Left ventricle myocardium inferior (tissue), 1 donor: ENCODE measurements at regions not wholly inside any gene's neighbourhood (a gene's known extent, or its start where the extent isn't known, plus 50 kb on each side); places are given as distances from the start of the nearest gene placed in this dataset.
"Not testable (repeated sequence)": the region's sequence is repeated elsewhere in the genome, so short reads cannot be mapped to it uniquely, and the experiment has no call there.

ENCODE experiments used
- DNase-seq: peaks from one replicate; pipeline ENCODE4 v3.0.0-alpha.2; 2020
- H3K27ac ChIP-seq: fragments of 200-600 bp; replicated peaks from 2 replicates; pipeline ENCODE4 v1.8.0; 2021
- H3K27me3 ChIP-seq: fragments of 200-600 bp; 2 replicates; pipeline ENCODE4 v1.8.0; 2021; ENCODE audit warnings: low read depth
- H3K36me3 ChIP-seq: fragments of 200-600 bp; 2 replicates; pipeline ENCODE4 v1.8.0; 2021
- H3K4me1 ChIP-seq: fragments of 200-600 bp; 2 replicates; pipeline ENCODE4 v1.8.0; 2021
- H3K4me3 ChIP-seq: fragments of 200-600 bp; 2 replicates; pipeline ENCODE4 v1.8.0; 2021; ENCODE audit warnings: mild to moderate bottlenecking, moderate library complexity
- H3K9me3 ChIP-seq: fragments of 200-600 bp; replicated peaks from 2 replicates; pipeline ENCODE4 v1.8.0; 2021
- intact Hi-C: fragments of 100-400 bp; cut with micrococcal nuclease; formaldehyde crosslinking; loops from one replicate; pipeline ENCODE4 v1.11.0; 2022
- TF ChIP-seq, protein P1 (sequence below): fragments of 200-600 bp; IDR thresholded peaks from 2 replicates; pipeline ENCODE4 v1.8.0; 2021; ENCODE audit warnings: antibody characterized with exemption, mild to moderate bottlenecking, borderline replicate concordance
- donor health status: DM: no; HTN: yes; CAD: no; lungs with severe emphysema.

DNA sequence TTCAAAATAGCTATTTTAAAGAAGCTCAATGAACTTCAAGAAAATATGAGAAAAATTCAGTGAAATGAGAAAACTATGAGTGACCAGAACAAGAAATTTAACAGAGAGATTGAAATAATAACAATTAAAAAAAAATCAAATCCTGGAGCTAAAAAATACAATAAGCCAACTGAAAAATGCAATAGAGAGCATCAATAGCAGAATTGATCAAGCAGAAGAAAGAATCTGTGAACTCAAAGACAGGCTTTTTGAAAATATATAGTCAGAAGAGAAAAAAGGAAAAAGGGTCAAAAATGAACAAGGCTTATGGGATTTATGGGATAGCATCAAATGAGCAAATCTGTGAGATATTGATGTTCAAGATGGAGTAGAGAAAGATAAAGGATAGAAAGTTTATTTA is 133.0 kb downstream of the OTUD1 start:
- no peak for DNase-seq
- no peaks in the 10 kb centered on the region for H3K36me3 ChIP-seq
- H3K27ac ChIP-seq: no peak overlapping the region
- peaks cover 21% of the 10 kb centered on the region for H3K27me3 ChIP-seq
- H3K4me1 ChIP-seq: no peaks in the 10 kb centered on the region
- H3K9me3 ChIP-seq: peaks cover 41% of the 10 kb centered on the region
- intact Hi-C loops: no loop called here
- no peak overlapping the region for H3K4me3 ChIP-seq
- TF ChIP-seq, protein P1, sequence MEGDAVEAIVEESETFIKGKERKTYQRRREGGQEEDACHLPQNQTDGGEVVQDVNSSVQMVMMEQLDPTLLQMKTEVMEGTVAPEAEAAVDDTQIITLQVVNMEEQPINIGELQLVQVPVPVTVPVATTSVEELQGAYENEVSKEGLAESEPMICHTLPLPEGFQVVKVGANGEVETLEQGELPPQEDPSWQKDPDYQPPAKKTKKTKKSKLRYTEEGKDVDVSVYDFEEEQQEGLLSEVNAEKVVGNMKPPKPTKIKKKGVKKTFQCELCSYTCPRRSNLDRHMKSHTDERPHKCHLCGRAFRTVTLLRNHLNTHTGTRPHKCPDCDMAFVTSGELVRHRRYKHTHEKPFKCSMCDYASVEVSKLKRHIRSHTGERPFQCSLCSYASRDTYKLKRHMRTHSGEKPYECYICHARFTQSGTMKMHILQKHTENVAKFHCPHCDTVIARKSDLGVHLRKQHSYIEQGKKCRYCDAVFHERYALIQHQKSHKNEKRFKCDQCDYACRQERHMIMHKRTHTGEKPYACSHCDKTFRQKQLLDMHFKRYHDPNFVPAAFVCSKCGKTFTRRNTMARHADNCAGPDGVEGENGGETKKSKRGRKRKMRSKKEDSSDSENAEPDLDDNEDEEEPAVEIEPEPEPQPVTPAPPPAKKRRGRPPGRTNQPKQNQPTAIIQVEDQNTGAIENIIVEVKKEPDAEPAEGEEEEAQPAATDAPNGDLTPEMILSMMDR: no peak

DNA sequence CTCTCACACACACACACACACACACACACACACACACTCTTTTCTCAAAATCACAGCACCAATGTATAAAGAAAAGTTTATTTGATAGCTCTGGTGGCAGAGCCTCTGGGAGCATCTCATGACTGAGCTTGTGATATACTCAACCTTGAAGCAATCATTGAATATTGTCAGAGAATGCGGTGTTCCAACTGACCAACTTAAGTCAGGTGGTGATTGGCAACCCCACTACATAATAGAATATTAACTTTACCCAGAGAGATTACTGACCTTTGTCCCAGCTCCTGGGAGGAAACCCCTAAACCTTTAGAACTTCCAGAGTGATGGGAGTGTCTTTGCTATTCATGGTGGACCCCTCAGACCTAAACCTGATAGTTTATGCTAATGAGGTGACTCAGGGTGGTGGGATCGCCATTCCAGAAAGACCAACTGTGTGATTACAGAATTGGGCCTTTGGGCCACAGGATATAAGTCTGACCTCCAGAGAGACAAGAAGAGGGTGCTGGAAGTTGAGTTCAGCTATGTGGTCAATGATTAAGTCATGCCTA is 143.1 kb downstream of the OTUD1 start:
- no peaks in the 10 kb centered on the region for H3K9me3 ChIP-seq
- no peaks in the 10 kb centered on the region for H3K36me3 ChIP-seq
- DNase-seq: no peak
- TF ChIP-seq, protein P1: no peak
- intact Hi-C loops: no loop called here
- H3K27ac ChIP-seq: no peak overlapping the region
- H3K27me3 ChIP-seq: no peaks in the 10 kb centered on the region
- H3K4me3 ChIP-seq: no peak overlapping the region
- H3K4me1 ChIP-seq: no peaks in the 10 kb centered on the region

DNA sequence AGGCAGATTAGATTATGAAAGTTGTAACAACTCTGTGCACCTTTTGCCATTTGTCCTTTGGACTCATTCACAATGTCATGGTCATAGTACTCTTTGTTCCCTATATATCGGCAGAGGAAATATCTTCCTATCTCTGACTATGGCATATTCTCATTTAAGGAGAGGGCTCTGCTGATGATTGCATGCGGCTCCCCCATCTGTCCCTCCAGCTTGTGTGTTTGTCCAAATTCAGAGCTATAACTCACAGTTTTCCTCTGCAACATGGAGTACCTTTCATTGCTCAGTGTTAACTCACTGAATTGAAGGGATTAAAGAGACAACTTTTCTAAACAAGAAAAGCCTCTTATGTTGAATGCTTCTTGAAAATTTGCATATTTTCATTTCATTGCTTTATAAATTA is 145.5 kb downstream of the OTUD1 start:
- DNase-seq: no peak
- TF ChIP-seq, protein P1: no peak
- no peak overlapping the region for H3K27ac ChIP-seq

DNA sequence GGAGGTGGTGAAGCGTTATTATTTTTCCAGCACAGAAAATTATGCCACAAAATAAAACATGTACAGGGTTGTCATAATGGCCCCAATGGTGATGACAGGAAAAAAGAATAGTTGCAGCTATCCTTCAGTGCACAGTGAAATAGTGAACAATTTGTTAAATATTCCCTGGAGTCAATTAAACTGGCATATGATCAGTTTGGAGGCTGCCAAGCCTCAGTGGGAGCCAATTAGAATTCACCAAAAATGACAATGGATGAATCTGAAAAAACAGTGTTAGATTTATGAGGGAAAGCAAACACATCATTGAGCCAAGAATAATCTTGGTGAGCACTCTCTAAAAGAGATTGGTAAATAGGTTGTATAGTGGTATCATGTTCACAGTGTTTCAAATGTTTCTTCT is 146.3 kb downstream of the OTUD1 start:
- Histone ChIP-seq H3K4me1 (no peaks in the 10 kb centered on the region), H3K4me3 (no peak overlapping the region), H3K27ac (no peak overlapping the region), H3K27me3 (no peaks in the 10 kb centered on the region), H3K36me3 (no peaks in the 10 kb centered on the region), H3K9me3 (peaks cover 4% of the 10 kb centered on the region)
- TF ChIP-seq, protein P1: no peak
- intact Hi-C loops: no loop called here
- no peak for DNase-seq

More for the DNA sequence above, 145.5 kb downstream of the OTUD1 start:
- Histone ChIP-seq H3K36me3 (no peaks in the 10 kb centered on the region), H3K27me3 (no peaks in the 10 kb centered on the region), H3K4me1 (no peaks in the 10 kb centered on the region), H3K9me3 (peaks cover 4% of the 10 kb centered on the region), H3K4me3 (no peak overlapping the region)
- intact Hi-C loops: no loop called here

DNA sequence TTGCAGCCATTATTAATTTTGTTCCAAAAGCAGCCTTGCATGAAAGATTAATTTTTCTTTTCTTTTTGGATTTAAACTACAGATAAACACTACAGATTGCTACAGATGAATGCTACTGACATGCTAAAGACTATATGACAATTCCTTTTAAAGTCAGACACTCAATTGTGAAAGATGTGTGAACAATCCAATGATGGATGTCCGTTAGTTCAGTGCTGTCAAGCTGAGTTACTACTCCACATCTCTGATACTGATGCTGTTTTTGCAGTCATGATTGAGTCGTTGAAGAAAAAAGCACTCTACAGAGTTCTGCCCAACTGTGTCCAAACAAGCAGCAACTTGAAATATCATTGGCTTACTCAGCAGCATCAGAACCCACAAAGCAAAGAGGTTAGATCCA is 146.8 kb downstream of the OTUD1 start:
- Histone ChIP-seq H3K27ac (no peak overlapping the region), H3K4me1 (no peaks in the 10 kb centered on the region), H3K9me3 (peaks cover 4% of the 10 kb centered on the region), H3K27me3 (no peaks in the 10 kb centered on the region), H3K36me3 (no peaks in the 10 kb centered on the region), H3K4me3 (no peak overlapping the region)
- TF ChIP-seq, protein P1: no peak
- intact Hi-C loops: no loop called here
- DNase-seq: no peak

DNA sequence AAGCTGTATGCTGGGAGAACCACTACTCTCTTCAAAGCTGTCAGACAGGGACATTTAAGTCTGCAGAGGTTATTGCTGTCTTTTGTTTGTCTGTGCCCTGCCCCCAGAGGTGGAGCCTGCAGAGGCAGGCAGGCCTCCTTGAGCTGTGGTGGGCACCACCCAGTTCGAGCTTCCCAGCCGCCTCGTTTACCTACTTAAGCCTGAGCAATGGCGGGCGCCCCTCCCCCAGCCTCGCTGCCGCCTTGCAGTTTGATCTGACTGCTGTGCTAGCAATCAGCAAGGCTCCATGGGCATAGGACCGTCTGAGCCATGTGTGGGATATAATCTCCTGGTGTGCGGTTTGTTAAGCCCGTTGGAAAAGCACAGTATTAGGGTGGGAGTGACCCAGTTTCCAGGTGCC is 156.4 kb downstream of the OTUD1 start:
- intact Hi-C loops, H3K27ac ChIP-seq, H3K27me3 ChIP-seq, DNase-seq, H3K36me3 ChIP-seq, H3K4me3 ChIP-seq, H3K4me1 ChIP-seq: not testable (repeated sequence)
- peaks cover 26% of the 10 kb centered on the region for H3K9me3 ChIP-seq
